ENCODE measurements at regions not wholly inside any gene's neighbourhood (a gene's known extent, or its start where the extent isn't known, plus 50 kb on each side); places are given as distances from the start of the nearest gene placed in this dataset.

DNA sequence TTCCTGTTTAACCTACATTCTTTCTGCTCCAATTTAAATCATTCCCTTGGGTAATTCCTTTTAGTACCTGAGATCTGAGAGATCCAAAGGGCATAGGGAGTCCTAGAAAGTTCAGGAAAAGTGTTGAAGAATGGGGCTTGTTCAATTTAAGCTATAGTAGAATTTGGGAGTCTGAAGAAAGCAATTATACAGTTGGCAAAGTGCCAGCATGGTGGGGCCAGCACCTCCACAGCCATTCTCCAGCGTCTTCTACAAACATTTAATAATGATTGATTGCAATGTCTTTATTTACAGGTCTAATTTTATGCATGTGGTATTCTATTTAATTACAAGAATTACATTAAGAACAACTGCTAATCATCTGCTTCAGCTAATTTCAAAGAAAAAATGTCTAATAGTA, 957.7 kb upstream of the GYPC start:
- no peaks in the 10 kb centered on the region for H3F3A ChIP-seq (ENCODE audit: insufficient read depth, low read length)
- no peak overlapping the region for H2AFZ ChIP-seq (ENCODE audit: low read length)
- TF ChIP-seq, protein P1, sequence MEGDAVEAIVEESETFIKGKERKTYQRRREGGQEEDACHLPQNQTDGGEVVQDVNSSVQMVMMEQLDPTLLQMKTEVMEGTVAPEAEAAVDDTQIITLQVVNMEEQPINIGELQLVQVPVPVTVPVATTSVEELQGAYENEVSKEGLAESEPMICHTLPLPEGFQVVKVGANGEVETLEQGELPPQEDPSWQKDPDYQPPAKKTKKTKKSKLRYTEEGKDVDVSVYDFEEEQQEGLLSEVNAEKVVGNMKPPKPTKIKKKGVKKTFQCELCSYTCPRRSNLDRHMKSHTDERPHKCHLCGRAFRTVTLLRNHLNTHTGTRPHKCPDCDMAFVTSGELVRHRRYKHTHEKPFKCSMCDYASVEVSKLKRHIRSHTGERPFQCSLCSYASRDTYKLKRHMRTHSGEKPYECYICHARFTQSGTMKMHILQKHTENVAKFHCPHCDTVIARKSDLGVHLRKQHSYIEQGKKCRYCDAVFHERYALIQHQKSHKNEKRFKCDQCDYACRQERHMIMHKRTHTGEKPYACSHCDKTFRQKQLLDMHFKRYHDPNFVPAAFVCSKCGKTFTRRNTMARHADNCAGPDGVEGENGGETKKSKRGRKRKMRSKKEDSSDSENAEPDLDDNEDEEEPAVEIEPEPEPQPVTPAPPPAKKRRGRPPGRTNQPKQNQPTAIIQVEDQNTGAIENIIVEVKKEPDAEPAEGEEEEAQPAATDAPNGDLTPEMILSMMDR (IDR thresholded peaks at IDR 0.05; ENCODE audit: low read length) = no peak
- TF ChIP-seq EZH2 (optimal IDR thresholded peaks at IDR 0.05; ENCODE audit: low read depth, low read length) (no peak), EZH2phosphoT487 (IDR thresholded peaks at IDR 0.05; ENCODE audit: low read length) (no peak)
- no peak overlapping the region for H3K4me3 ChIP-seq (ENCODE audit: low read length)
- no peaks in the 10 kb centered on the region for H3K9me2 ChIP-seq (replicated peaks; ENCODE audit: insufficient read depth, low read length)
- H3K27me3 ChIP-seq (replicated peaks; ENCODE audit: insufficient read depth, low read length) = no peaks in the 10 kb centered on the region
- H4K20me1 ChIP-seq (ENCODE audit: insufficient read depth, low read length) = no peaks in the 10 kb centered on the region
- H3K36me3 ChIP-seq (replicated peaks; ENCODE audit: insufficient read depth, low read length) = no peaks in the 10 kb centered on the region
- no peak for DNase-seq
- no peaks in the 10 kb centered on the region for H3K79me2 ChIP-seq (ENCODE audit: low read length)
- H3K27ac ChIP-seq (ENCODE audit: low read length) = no peak overlapping the region
- no peak overlapping the region for H3K9ac ChIP-seq (ENCODE audit: low read length)
- H3K9me3 ChIP-seq (replicated peaks; ENCODE audit: insufficient read depth, low read length) = no peaks in the 10 kb centered on the region
- H3K4me1 ChIP-seq (ENCODE audit: low read length) = no peaks in the 10 kb centered on the region
- no peak overlapping the region for H3K4me2 ChIP-seq (ENCODE audit: low read depth, low read length)

DNA sequence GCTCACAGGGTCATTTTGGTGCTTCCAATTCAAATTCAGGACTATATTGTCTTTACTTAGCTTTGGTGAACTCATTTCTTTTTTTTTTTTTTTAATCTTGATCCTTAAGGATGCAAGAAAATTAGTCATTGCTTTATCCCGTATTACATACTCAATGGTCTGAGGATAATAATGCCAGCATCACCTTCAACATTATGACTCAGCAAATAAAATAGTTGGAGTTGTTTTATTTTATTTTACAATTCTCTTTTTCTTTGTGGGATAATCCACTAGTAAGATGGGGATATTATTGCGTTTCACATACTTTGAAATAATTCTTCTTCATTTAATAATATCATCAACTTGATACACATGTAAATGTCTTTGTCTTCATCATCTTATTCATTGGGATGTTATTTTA, 954.9 kb upstream of the GYPC start:
- no peaks in the 10 kb centered on the region for H3K36me3 ChIP-seq (replicated peaks; ENCODE audit: insufficient read depth, low read length)
- no peak overlapping the region for H3K4me2 ChIP-seq (ENCODE audit: low read depth, low read length)
- H3K27me3 ChIP-seq (replicated peaks; ENCODE audit: insufficient read depth, low read length) = no peaks in the 10 kb centered on the region
- H4K20me1 ChIP-seq (ENCODE audit: insufficient read depth, low read length) = no peaks in the 10 kb centered on the region
- no peaks in the 10 kb centered on the region for H3K4me1 ChIP-seq (ENCODE audit: low read length)
- H3K9me2 ChIP-seq (replicated peaks; ENCODE audit: insufficient read depth, low read length) = no peaks in the 10 kb centered on the region
- H3K4me3 ChIP-seq (ENCODE audit: low read length) = no peak overlapping the region
- H3F3A ChIP-seq (ENCODE audit: insufficient read depth, low read length) = no peaks in the 10 kb centered on the region
- no peak overlapping the region for H3K9ac ChIP-seq (ENCODE audit: low read length)
- H3K79me2 ChIP-seq (ENCODE audit: low read length) = no peaks in the 10 kb centered on the region
- no peak for TF ChIP-seq EZH2 (optimal IDR thresholded peaks at IDR 0.05; ENCODE audit: low read depth, low read length)
- TF ChIP-seq EZH2phosphoT487 (IDR thresholded peaks at IDR 0.05; ENCODE audit: low read length) = no peak
- TF ChIP-seq, protein P1 (IDR thresholded peaks at IDR 0.05; ENCODE audit: low read length) = no peak
- H3K9me3 ChIP-seq (replicated peaks; ENCODE audit: insufficient read depth, low read length) = no peaks in the 10 kb centered on the region
- H2AFZ ChIP-seq (ENCODE audit: low read length) = no peak overlapping the region
- no peak for DNase-seq
- no peak overlapping the region for H3K27ac ChIP-seq (ENCODE audit: low read length)

DNA sequence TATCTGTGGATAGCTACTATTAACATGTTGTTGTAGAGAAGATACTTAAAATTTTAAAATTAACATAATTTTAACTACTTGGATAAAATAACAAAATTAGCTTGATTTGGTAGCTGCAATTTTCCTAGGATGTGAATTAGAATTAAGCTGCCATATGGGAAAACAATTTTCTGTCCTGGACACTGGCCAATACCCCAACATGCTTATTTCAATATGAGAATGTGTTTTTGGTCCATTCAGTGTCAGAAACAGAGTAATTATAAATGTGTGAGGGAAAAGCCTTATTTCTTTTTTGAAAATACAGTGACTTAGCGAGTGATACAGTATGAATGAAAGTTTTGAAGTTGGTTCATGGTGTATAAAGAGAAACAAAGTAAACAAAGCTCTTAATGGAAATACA, 948.3 kb upstream of the GYPC start:
- H4K20me1 ChIP-seq (ENCODE audit: insufficient read depth, low read length) = no peaks in the 10 kb centered on the region
- no peaks in the 10 kb centered on the region for H3K27me3 ChIP-seq (replicated peaks; ENCODE audit: insufficient read depth, low read length)
- H3K9ac ChIP-seq (ENCODE audit: low read length) = no peak overlapping the region
- H3K9me2 ChIP-seq (replicated peaks; ENCODE audit: insufficient read depth, low read length) = no peaks in the 10 kb centered on the region
- H3F3A ChIP-seq (ENCODE audit: insufficient read depth, low read length) = no peaks in the 10 kb centered on the region
- no peaks in the 10 kb centered on the region for H3K36me3 ChIP-seq (replicated peaks; ENCODE audit: insufficient read depth, low read length)
- TF ChIP-seq EZH2phosphoT487 (IDR thresholded peaks at IDR 0.05; ENCODE audit: low read length) = no peak
- TF ChIP-seq, protein P1 (IDR thresholded peaks at IDR 0.05; ENCODE audit: low read length) = no peak
- TF ChIP-seq EZH2 (optimal IDR thresholded peaks at IDR 0.05; ENCODE audit: low read depth, low read length) = no peak
- H2AFZ ChIP-seq (ENCODE audit: low read length) = no peak overlapping the region
- no peak for DNase-seq
- H3K9me3 ChIP-seq (replicated peaks; ENCODE audit: insufficient read depth, low read length) = no peaks in the 10 kb centered on the region
- no peak overlapping the region for H3K4me3 ChIP-seq (ENCODE audit: low read length)
- no peaks in the 10 kb centered on the region for H3K79me2 ChIP-seq (ENCODE audit: low read length)
- no peak overlapping the region for H3K27ac ChIP-seq (ENCODE audit: low read length)
- no peaks in the 10 kb centered on the region for H3K4me1 ChIP-seq (ENCODE audit: low read length)
- H3K4me2 ChIP-seq (ENCODE audit: low read depth, low read length) = no peak overlapping the region
